GM12878 (cell line): ENCODE measurements at regions not wholly inside any gene's neighbourhood (a gene's known extent, or its start where the extent isn't known, plus 50 kb on each side); places are given as distances from the start of the nearest gene placed in this dataset.

Source experiments
- ATAC-seq: fragments of 200-7000 bp; cut with Tn5 transposase; 3 replicates; pipeline ENCODE4 v1.9.1; 2020; ENCODE audit warnings: mild to moderate bottlenecking, moderate library complexity
- BruUV-seq: library from RNA; stranded (reverse); fragments of 400-500 nt; replicated peaks from 2 replicates; lab custom pipeline; 2021; lab: Mats Ljungman, UMichigan
- CTCF ChIA-PET: fragments of 300-600 bp; sonication (Branson Sonifier 250); formaldehyde crosslinking; extraction: SDS; loops from one replicate; lab custom pipeline; 2021; ENCODE audit warnings: inconsistent platforms; lab: Yijun Ruan, JAX
- POLR2A ChIA-PET: fragments of 350-600 bp; formaldehyde crosslinking; extraction: SDS; loops from one replicate; lab custom pipeline; 2021; ENCODE audit warnings: inconsistent platforms; lab: Charles Lee
- RAD21 ChIA-PET: fragments of 300-600 bp; sonication (Branson Sonifier 250); formaldehyde crosslinking; loops from one replicate; lab custom pipeline; 2023; ENCODE audit warnings: antibody characterized with exemption; ENCODE audit not compliant: unreplicated experiment; lab: Charles Lee
- SMC1A ChIA-PET: fragments of 300-600 bp; sonication (Branson Sonifier 250); formaldehyde crosslinking; loops from one replicate; lab custom pipeline; 2023; ENCODE audit not compliant: unreplicated experiment, uncharacterized antibody; lab: Charles Lee
- DNase-seq: peaks from one replicate; pipeline ENCODE4 v3.0.0-alpha.2; 2011; ENCODE audit warnings: low read depth, low spot score
- FAIRE-seq: peaks from 3 replicates; lab custom pipeline; 2011; peaks lifted over from hg19 to GRCh38; lab: Jason Lieb, UNC
- H2AFZ ChIP-seq: 2 replicates; pipeline ENCODE4 v1.6.0; 2011; ENCODE audit warnings: low read depth, low read length, control low read depth; ENCODE audit not compliant: control insufficient read depth
- H3K27ac ChIP-seq: 2 replicates; pipeline ENCODE4 v1.5.1; 2011; ENCODE audit warnings: control low read depth; ENCODE audit not compliant: control insufficient read depth, insufficient read depth
- H3K27me3 ChIP-seq, 2 experiments: replicated peaks in 1 of 2; 2 replicates each; pipeline versions ENCODE4 v1.6.0 to v1.6.1; 2011; ENCODE audit warnings: low read length in 1 of 2; ENCODE audit not compliant: control insufficient read depth in 2 of 2, insufficient read depth in 2 of 2
- H3K36me3 ChIP-seq, 2 experiments: 2 replicates each; pipeline ENCODE4 v1.5.1; 2011; ENCODE audit warnings: low read length in 1 of 2; ENCODE audit not compliant: control insufficient read depth in 2 of 2, insufficient read depth in 2 of 2
- H3K4me1 ChIP-seq: 2 replicates; pipeline ENCODE4 v1.6.1; 2011; ENCODE audit warnings: mild to moderate bottlenecking, low read length, moderate library complexity, mixed read lengths; ENCODE audit not compliant: control insufficient read depth, insufficient read depth
- H3K4me2 ChIP-seq: 2 replicates; pipeline ENCODE4 v1.6.0; 2011; ENCODE audit warnings: control low read depth; ENCODE audit not compliant: control insufficient read depth, insufficient read depth
- H3K4me3 ChIP-seq: fragments of 200-600 bp; sonication (generic); 2 replicates; pipeline ENCODE4 v1.5.1; 2016
- H3K79me2 ChIP-seq: 2 replicates; pipeline ENCODE4 v1.6.0; 2011; ENCODE audit warnings: low read length; ENCODE audit not compliant: control insufficient read depth, insufficient read depth
- H3K9ac ChIP-seq: 2 replicates; pipeline ENCODE4 v1.8.0; 2011; ENCODE audit warnings: low read length, control low read depth, mixed read lengths; ENCODE audit not compliant: control insufficient read depth, insufficient read depth
- H3K9me3 ChIP-seq: replicated peaks from 3 replicates; pipeline ENCODE4 v1.5.1; 2011; ENCODE audit warnings: mild to moderate bottlenecking, low read length; ENCODE audit not compliant: control insufficient read depth, insufficient read depth
- H4K20me1 ChIP-seq: 2 replicates; pipeline ENCODE4 v1.6.0; 2011; ENCODE audit not compliant: control insufficient read depth, insufficient read depth
- BCL11A ChIP-seq: IDR thresholded peaks from 2 replicates; pipeline ENCODE4 v1.6.1; 2011; ENCODE audit warnings: low read depth, low read length
- BRCA1 ChIP-seq: IDR thresholded peaks from 2 replicates; pipeline ENCODE4 v1.6.1; 2011; ENCODE audit warnings: low read depth, low read length, improper control_type of control experiment
- FOS ChIP-seq: IDR thresholded peaks from 3 replicates; pipeline ENCODE4 v1.6.1; 2011; ENCODE audit warnings: borderline replicate concordance; ENCODE audit not compliant: insufficient read length; ENCODE audit errors: extremely low read depth
- NFYB ChIP-seq: IDR thresholded peaks from 2 replicates; pipeline ENCODE4 v1.6.1; 2011; ENCODE audit warnings: low read depth, mild to moderate bottlenecking, low read length, improper control_type of control experiment, moderate library complexity; ENCODE audit not compliant: insufficient read depth
- POLR2A ChIP-seq: IDR thresholded peaks from 2 replicates; pipeline ENCODE4 v1.6.1; 2011; ENCODE audit warnings: low read depth, mild to moderate bottlenecking, low read length
- WGBS: methylation state at CpG from one replicate; pipeline ENCODE4 v1.1.6; 2016; ENCODE audit warnings: low lambda C conversion rate; ENCODE audit not compliant: insufficient replicate concordance, insufficient coverage; ENCODE audit errors: missing lambda C conversion rate; 5-methylcytosine and 5-hydroxymethylcytosine counted together
- in situ Hi-C: fragments of 300-500 bp; cut with MboI; formaldehyde crosslinking; loops from 9 replicates; pipeline ENCODE4 v1.14.3; 2018; ENCODE audit warnings: mixed read lengths
- intact Hi-C: fragments of 100-400 bp; cut with micrococcal nuclease; formaldehyde crosslinking; loops from one replicate; pipeline ENCODE4 v1.14.2; 2022; ENCODE audit not compliant: unreplicated experiment
- TF ChIP-seq, protein P1 (sequence below): fragments of 450-650 bp; IDR thresholded peaks from 2 replicates; pipeline ENCODE4 v1.6.1; 2017; ENCODE audit warnings: mild to moderate bottlenecking
- TF ChIP-seq, protein P2 (sequence below): fragments of 450-650 bp; conservative IDR thresholded peaks from 2 replicates; pipeline ENCODE4 v1.6.1; 2017; ENCODE audit warnings: mild to moderate bottlenecking, moderate library complexity

- intact Hi-C loops (no loop called here), in situ Hi-C loops (no loop called here)
- CTCF ChIA-PET: interaction anchor here (1.0 kb wide), 1 partner anchor 98 kb away, joined by 3 read pairs; no protein-coding TSS in a partner anchor
- ATAC-seq (no peak), DNase-seq (no peak), FAIRE-seq (no peak)
- SMC1A ChIA-PET: interaction anchor here (0.7 kb wide), 1 partner anchor 213 kb away, joined by 3 read pairs; no protein-coding TSS in a partner anchor
- no peaks in the 10 kb centered on the region for H3K79me2 ChIP-seq
- H4K20me1 ChIP-seq: no peaks in the 10 kb centered on the region
- WGBS: 51% methylated on average over 5 of the region's 5 CpGs
- H3K4me2 ChIP-seq: no peak overlapping the region
- H3K9me3 ChIP-seq: no peaks in the 10 kb centered on the region
- POLR2A ChIA-PET: interaction anchor here (0.6 to 1.1 kb wide), 2 partner anchors 12 to 717 kb away, joined by 3 read pairs; no protein-coding TSS in a partner anchor
- H3K4me1 ChIP-seq: no peaks in the 10 kb centered on the region
- H2AFZ ChIP-seq: no peak overlapping the region
- TF ChIP-seq, protein P1, sequence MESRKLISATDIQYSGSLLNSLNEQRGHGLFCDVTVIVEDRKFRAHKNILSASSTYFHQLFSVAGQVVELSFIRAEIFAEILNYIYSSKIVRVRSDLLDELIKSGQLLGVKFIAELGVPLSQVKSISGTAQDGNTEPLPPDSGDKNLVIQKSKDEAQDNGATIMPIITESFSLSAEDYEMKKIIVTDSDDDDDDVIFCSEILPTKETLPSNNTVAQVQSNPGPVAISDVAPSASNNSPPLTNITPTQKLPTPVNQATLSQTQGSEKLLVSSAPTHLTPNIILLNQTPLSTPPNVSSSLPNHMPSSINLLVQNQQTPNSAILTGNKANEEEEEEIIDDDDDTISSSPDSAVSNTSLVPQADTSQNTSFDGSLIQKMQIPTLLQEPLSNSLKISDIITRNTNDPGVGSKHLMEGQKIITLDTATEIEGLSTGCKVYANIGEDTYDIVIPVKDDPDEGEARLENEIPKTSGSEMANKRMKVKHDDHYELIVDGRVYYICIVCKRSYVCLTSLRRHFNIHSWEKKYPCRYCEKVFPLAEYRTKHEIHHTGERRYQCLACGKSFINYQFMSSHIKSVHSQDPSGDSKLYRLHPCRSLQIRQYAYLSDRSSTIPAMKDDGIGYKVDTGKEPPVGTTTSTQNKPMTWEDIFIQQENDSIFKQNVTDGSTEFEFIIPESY: no peak
- TF ChIP-seq NFYB: no peak
- no peak for TF ChIP-seq FOS
- TF ChIP-seq, protein P2, sequence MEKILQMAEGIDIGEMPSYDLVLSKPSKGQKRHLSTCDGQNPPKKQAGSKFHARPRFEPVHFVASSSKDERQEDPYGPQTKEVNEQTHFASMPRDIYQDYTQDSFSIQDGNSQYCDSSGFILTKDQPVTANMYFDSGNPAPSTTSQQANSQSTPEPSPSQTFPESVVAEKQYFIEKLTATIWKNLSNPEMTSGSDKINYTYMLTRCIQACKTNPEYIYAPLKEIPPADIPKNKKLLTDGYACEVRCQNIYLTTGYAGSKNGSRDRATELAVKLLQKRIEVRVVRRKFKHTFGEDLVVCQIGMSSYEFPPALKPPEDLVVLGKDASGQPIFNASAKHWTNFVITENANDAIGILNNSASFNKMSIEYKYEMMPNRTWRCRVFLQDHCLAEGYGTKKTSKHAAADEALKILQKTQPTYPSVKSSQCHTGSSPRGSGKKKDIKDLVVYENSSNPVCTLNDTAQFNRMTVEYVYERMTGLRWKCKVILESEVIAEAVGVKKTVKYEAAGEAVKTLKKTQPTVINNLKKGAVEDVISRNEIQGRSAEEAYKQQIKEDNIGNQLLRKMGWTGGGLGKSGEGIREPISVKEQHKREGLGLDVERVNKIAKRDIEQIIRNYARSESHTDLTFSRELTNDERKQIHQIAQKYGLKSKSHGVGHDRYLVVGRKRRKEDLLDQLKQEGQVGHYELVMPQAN: no peak
- TF ChIP-seq BCL11A: no peak
- no peak for TF ChIP-seq POLR2A
- no peak for TF ChIP-seq BRCA1
- no peak overlapping the region for H3K4me3 ChIP-seq
- no peaks in the 10 kb centered on the region for H3K36me3 ChIP-seq
- H3K9ac ChIP-seq: no peak overlapping the region
- no peaks in the 10 kb centered on the region for H3K27me3 ChIP-seq
- no peak overlapping the region for H3K27ac ChIP-seq
- BruUV-seq: no TSS peak
- RAD21 ChIA-PET: no interaction called here
Observed at GRCh38 chr3:140748-141330, 55.7 kb upstream of the CHL1 start.
